ENCODE measurements at regions not wholly inside any gene's neighbourhood (a gene's known extent, or its start where the extent isn't known, plus 50 kb on each side); places are given as distances from the start of the nearest gene placed in this dataset.

- no peak overlapping the region for H3K4me3 ChIP-seq (ENCODE audit: control insufficient read depth, low read depth, low read length)
- TF ChIP-seq CTCF (IDR thresholded peaks at IDR 0.05; ENCODE audit: control insufficient read depth, insufficient read depth, low read depth, low read length, missing control alignments): no peak
- no peak for DNase-seq (ENCODE audit: low read depth)
Observed at GRCh38 chr5:135690466-135690865, 111.7 kb upstream of the CXCL14 start.

- no peak for DNase-seq (ENCODE audit: low read depth)
- no peak overlapping the region for H3K4me3 ChIP-seq (ENCODE audit: control insufficient read depth, low read depth, low read length)
- no peak for TF ChIP-seq CTCF (IDR thresholded peaks at IDR 0.05; ENCODE audit: control insufficient read depth, insufficient read depth, low read depth, low read length, missing control alignments)
Observed at GRCh38 chr5:135689506-135689905, 110.7 kb upstream of the CXCL14 start.

GRCh38 chr5:135688385-135688784, 109.6 kb upstream of the CXCL14 start:
- no peak overlapping the region for H3K4me3 ChIP-seq (ENCODE audit: control insufficient read depth, low read depth, low read length)
- no peak for DNase-seq (ENCODE audit: low read depth)
- no peak for TF ChIP-seq CTCF (IDR thresholded peaks at IDR 0.05; ENCODE audit: control insufficient read depth, insufficient read depth, low read depth, low read length, missing control alignments)

- no peak for TF ChIP-seq CTCF (IDR thresholded peaks at IDR 0.05; ENCODE audit: control insufficient read depth, insufficient read depth, low read depth, low read length, missing control alignments)
- no peak overlapping the region for H3K4me3 ChIP-seq (ENCODE audit: control insufficient read depth, low read depth, low read length)
- no peak for DNase-seq (ENCODE audit: low read depth)
Observed at GRCh38 chr5:135683189-135683588, 104.4 kb upstream of the CXCL14 start.

- no peak for DNase-seq (ENCODE audit: low read depth)
- no peak for TF ChIP-seq CTCF (IDR thresholded peaks at IDR 0.05; ENCODE audit: control insufficient read depth, insufficient read depth, low read depth, low read length, missing control alignments)
- H3K4me3 ChIP-seq (ENCODE audit: control insufficient read depth, low read depth, low read length): no peak overlapping the region
Observed at GRCh38 chr5:135680713-135681112, 101.9 kb upstream of the CXCL14 start.

GRCh38 chr5:135678640-135679268, 100.0 kb upstream of the CXCL14 start:
- no peak for DNase-seq (ENCODE audit: low read depth)
- TF ChIP-seq CTCF (IDR thresholded peaks at IDR 0.05; ENCODE audit: control insufficient read depth, insufficient read depth, low read depth, low read length, missing control alignments): no peak
- no peak overlapping the region for H3K4me3 ChIP-seq (ENCODE audit: control insufficient read depth, low read depth, low read length)

- DNase-seq (ENCODE audit: low read depth): no peak
- H3K4me3 ChIP-seq (ENCODE audit: control insufficient read depth, low read depth, low read length): no peak overlapping the region
- no peak for TF ChIP-seq CTCF (IDR thresholded peaks at IDR 0.05; ENCODE audit: control insufficient read depth, insufficient read depth, low read depth, low read length, missing control alignments)
Observed at GRCh38 chr5:135671966-135672365, 93.2 kb upstream of the CXCL14 start.
